Ishikawa (cell line): ENCODE measurements at regions not wholly inside any gene's neighbourhood (a gene's known extent, or its start where the extent isn't known, plus 50 kb on each side); places are given as distances from the start of the nearest gene placed in this dataset.

ENCODE experiments used
- CEBPB ChIP-seq: IDR thresholded peaks from 2 replicates; pipeline ENCODE4 v1.6.1; 2012
- CREB1 ChIP-seq: IDR thresholded peaks from 2 replicates; pipeline ENCODE4 v1.6.1; 2012; ENCODE audit warnings: low read depth
- EGR1 ChIP-seq: IDR thresholded peaks from 2 replicates; pipeline ENCODE4 v1.6.1; 2012
- EP300 ChIP-seq: IDR thresholded peaks from 2 replicates; pipeline ENCODE4 v1.6.1; 2012; ENCODE audit warnings: borderline replicate concordance
- FOXM1 ChIP-seq: IDR thresholded peaks from 2 replicates; pipeline ENCODE4 v1.6.1; 2012; ENCODE audit warnings: low read depth, borderline replicate concordance
- MAX ChIP-seq: IDR thresholded peaks from 2 replicates; pipeline ENCODE4 v1.6.1; 2012
- NFIC ChIP-seq: IDR thresholded peaks from 2 replicates; pipeline ENCODE4 v1.6.1; 2012
- RAD21 ChIP-seq: IDR thresholded peaks from 2 replicates; pipeline ENCODE4 v1.6.1; 2012; ENCODE audit warnings: low read depth
- REST ChIP-seq: IDR thresholded peaks from 2 replicates; pipeline ENCODE4 v1.6.1; 2012; ENCODE audit warnings: low read depth, mild to moderate bottlenecking
- TAF1 ChIP-seq: IDR thresholded peaks from 2 replicates; pipeline ENCODE4 v1.6.1; 2012; ENCODE audit warnings: low read depth, mild to moderate bottlenecking
- TCF12 ChIP-seq: IDR thresholded peaks from 2 replicates; pipeline ENCODE4 v1.6.1; 2012; ENCODE audit warnings: low read depth
- TEAD4 ChIP-seq: IDR thresholded peaks from 2 replicates; pipeline ENCODE4 v1.6.1; 2012
- USF1 ChIP-seq: IDR thresholded peaks from 2 replicates; pipeline ENCODE4 v1.6.1; 2012
- YY1 ChIP-seq: IDR thresholded peaks from 2 replicates; pipeline ENCODE4 v1.6.1; 2012; ENCODE audit warnings: low read depth
- ZBTB7A ChIP-seq: IDR thresholded peaks from 2 replicates; pipeline ENCODE4 v1.6.1; 2012; ENCODE audit warnings: low read depth

GRCh38 chr4:114383067-114383466, 215.5 kb upstream of the UGT8 start:
- no peak for TF ChIP-seq TCF12
- no peak for TF ChIP-seq EP300
- no peak for TF ChIP-seq FOXM1
- no peak for TF ChIP-seq TAF1
- no peak for TF ChIP-seq TEAD4
- no peak for TF ChIP-seq ZBTB7A
- no peak for TF ChIP-seq CREB1

GRCh38 chr4:114383721-114384120, 214.9 kb upstream of the UGT8 start:
- no peak for TF ChIP-seq EP300
- TF ChIP-seq FOXM1 = no peak
- TF ChIP-seq CEBPB = no peak
- no peak for TF ChIP-seq EGR1
- TF ChIP-seq TAF1 = no peak
- no peak for TF ChIP-seq USF1
- no peak for TF ChIP-seq TCF12
- no peak for TF ChIP-seq YY1
- TF ChIP-seq REST = no peak
- no peak for TF ChIP-seq CREB1
- no peak for TF ChIP-seq ZBTB7A
- no peak for TF ChIP-seq RAD21

GRCh38 chr4:114384629-114385028, 214.0 kb upstream of the UGT8 start:
- peak; percentile 80 for TF ChIP-seq RAD21
- TF ChIP-seq CREB1 = no peak
- no peak for TF ChIP-seq YY1

- TF ChIP-seq TEAD4 (no peak), ZBTB7A (no peak), CREB1 (no peak), YY1 (no peak), RAD21 (no peak), TAF1 (no peak), EP300 (no peak), REST (no peak), EGR1 (no peak), MAX (no peak), CEBPB (no peak), NFIC (no peak), TCF12 (no peak), FOXM1 (no peak), USF1 (no peak)
Measured at GRCh38 chr4:114385195-114385985, 213.2 kb upstream of the UGT8 start.

- TF ChIP-seq ZBTB7A (no peak), RAD21 (peak; percentile 95), CEBPB (no peak), MAX (no peak), EP300 (no peak), FOXM1 (no peak), YY1 (no peak), NFIC (no peak), TAF1 (no peak)
Measured at GRCh38 chr4:114386637-114387233, 211.9 kb upstream of the UGT8 start.
